SK-N-SH (cell line): ENCODE measurements at regions not wholly inside any gene's neighbourhood (a gene's known extent, or its start where the extent isn't known, plus 50 kb on each side); places are given as distances from the start of the nearest gene placed in this dataset.
"Not testable (repeated sequence)": the region's sequence is repeated elsewhere in the genome, so short reads cannot be mapped to it uniquely, and the experiment has no call there.

Experiments used
- CTCF ChIA-PET: fragments of 300-600, 350-600 bp; formaldehyde crosslinking; extraction: SDS; loops from one replicate; lab custom pipeline; 2021; lab: Yijun Ruan, JAX
- POLR2A ChIA-PET: fragments of 350-600 bp; sonication (Branson Sonifier 250); formaldehyde crosslinking; extraction: SDS; loops from one replicate; lab custom pipeline; 2020; ENCODE audit warnings: antibody characterized with exemption, inconsistent platforms; lab: Yijun Ruan, JAX
- DNase-seq: peaks from one replicate; pipeline ENCODE4 v3.0.0; 2012
- H2AFZ ChIP-seq: fragments of 200-600 bp; sonication (generic); 2 replicates; pipeline ENCODE4 v1.8.1; 2016; ENCODE audit warnings: antibody characterized with exemption, mild to moderate bottlenecking, low read depth
- H3F3A ChIP-seq: fragments of 200-600 bp; sonication (generic); replicated peaks from 2 replicates; pipeline ENCODE3; 2016; ENCODE audit warnings: antibody characterized with exemption, mild to moderate bottlenecking; ENCODE audit not compliant: insufficient read depth
- H3K27ac ChIP-seq, 2 experiments: fragments of 200-500 bp in 1 of 2; fragments of 200-600 bp in 1 of 2; sonication (Bioruptor generic) in 1 of 2; sonication (generic), shearing (Covaris generic) in 1 of 2; 2 replicates each; pipeline versions ENCODE4 v1.5.1 to v1.6.1; 2014 to 2016; ENCODE audit warnings: low read depth in 2 of 2, inconsistent platforms in 1 of 2, low read length in 1 of 2, mild to moderate bottlenecking in 1 of 2, mixed read lengths in 1 of 2
- H3K27me3 ChIP-seq: fragments of 200-600 bp; sonication (generic), shearing (Covaris generic); 2 replicates; pipeline ENCODE4 v1.6.1; 2016; ENCODE audit warnings: mixed run types; ENCODE audit not compliant: insufficient read depth
- H3K36me3 ChIP-seq, 2 experiments: fragments of 200-500 bp in 1 of 2; fragments of 200-600 bp in 1 of 2; sonication (Bioruptor generic) in 1 of 2; sonication (generic) in 1 of 2; replicated peaks in 1 of 2; 2 replicates each; pipeline versions ENCODE3 to v1.5.1; 2014 to 2016; ENCODE audit warnings: low read length in 1 of 2, mild to moderate bottlenecking in 1 of 2; ENCODE audit not compliant: insufficient read depth in 2 of 2, control insufficient read depth in 1 of 2
- H3K4me1 ChIP-seq, 2 experiments: fragments of 200-500 bp in 1 of 2; fragments of 200-600 bp in 1 of 2; sonication (Bioruptor generic) in 1 of 2; sonication (generic), shearing (Covaris generic) in 1 of 2; 2 replicates each; pipeline versions ENCODE4 v1.5.1 to v1.6.1; 2014 to 2016; ENCODE audit warnings: low read depth in 1 of 2, low read length in 1 of 2, mixed run types in 1 of 2; ENCODE audit not compliant: insufficient read depth in 2 of 2, control insufficient read depth in 1 of 2
- H3K4me2 ChIP-seq: fragments of 200-600 bp; sonication (generic), shearing (Covaris generic); 2 replicates; pipeline ENCODE4 v1.6.1; 2017; ENCODE audit warnings: mixed run types
- H3K4me3 ChIP-seq, 2 experiments: fragments of 200-500 bp in 1 of 2; fragments of 200-600 bp in 1 of 2; sonication (Bioruptor generic) in 1 of 2; sonication (generic), shearing (Covaris generic) in 1 of 2; 2 replicates each; pipeline versions ENCODE4 v1.5.1 to v1.8.1; 2014 to 2016; ENCODE audit warnings: low read depth in 2 of 2, inconsistent platforms in 1 of 2, low read length in 1 of 2, mild to moderate bottlenecking in 1 of 2, mixed read lengths in 1 of 2, moderate library complexity in 1 of 2
- H3K79me2 ChIP-seq: fragments of 200-600 bp; sonication (generic); 2 replicates; pipeline ENCODE4 v1.8.1; 2017; ENCODE audit warnings: mild to moderate bottlenecking; ENCODE audit not compliant: insufficient read depth
- H3K9ac ChIP-seq: fragments of 200-600 bp; sonication (generic); 2 replicates; pipeline ENCODE4 v1.6.1; 2017; ENCODE audit warnings: mixed run types
- H3K9me2 ChIP-seq: fragments of 200-600 bp; sonication (generic); 2 replicates; pipeline ENCODE4 v1.6.1; 2017; ENCODE audit warnings: mixed run types
- H3K9me3 ChIP-seq: fragments of 200-600 bp; sonication (generic); 2 replicates; pipeline ENCODE4 v1.6.1; 2017; ENCODE audit warnings: mixed run types, mild to moderate bottlenecking, moderate library complexity
- H4K20me1 ChIP-seq: fragments of 200-600 bp; sonication (generic); 2 replicates; pipeline ENCODE4 v1.6.1; 2017; ENCODE audit warnings: mild to moderate bottlenecking, mixed run types; ENCODE audit not compliant: insufficient read depth
- WGBS: methylation state at CpG from one replicate; pipeline ENCODE4 v1.1.6; 2017; ENCODE audit warnings: low lambda C conversion rate; 5-methylcytosine and 5-hydroxymethylcytosine counted together

DNA sequence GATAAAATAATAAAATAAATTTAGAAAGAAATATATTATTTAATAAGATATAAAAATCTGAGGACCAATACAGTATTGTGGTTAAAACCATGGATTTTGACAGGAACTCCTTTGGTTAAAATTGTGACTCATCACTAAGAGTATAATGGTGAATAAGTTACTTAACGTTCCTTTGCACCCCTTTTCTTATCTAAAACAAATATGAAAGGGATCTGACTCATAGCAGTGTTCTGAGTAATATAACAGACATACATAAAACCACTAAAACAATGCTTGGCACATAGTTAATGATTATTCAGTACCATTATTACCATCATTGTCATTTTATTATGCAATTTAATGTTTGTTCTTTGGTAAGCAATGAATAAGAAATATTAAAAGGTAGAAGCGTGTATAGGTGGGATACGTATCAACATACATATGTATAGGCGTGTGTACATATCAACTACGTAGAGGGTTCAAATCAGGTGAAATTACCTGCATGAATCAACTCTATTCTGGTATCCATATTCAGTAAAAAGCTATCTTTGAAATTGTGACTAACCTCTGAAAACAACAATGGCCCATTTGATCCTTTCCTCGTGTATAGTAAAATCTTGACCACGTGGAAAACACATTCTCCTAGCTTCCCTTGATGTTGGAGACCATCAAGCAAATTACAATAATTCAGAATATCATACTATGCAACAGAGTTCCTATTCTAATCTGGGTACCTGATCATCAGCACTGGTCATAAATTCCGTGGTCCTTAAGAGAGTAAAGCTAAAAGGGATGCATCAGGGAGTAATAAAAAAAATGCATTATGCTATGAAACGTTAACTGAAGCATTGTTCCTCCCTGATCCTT lies 342.6 kb upstream of the SPATA31A3 start:
- H3K9me2 ChIP-seq, CTCF ChIA-PET, POLR2A ChIA-PET, H3K27ac ChIP-seq, H3F3A ChIP-seq, H2AFZ ChIP-seq, H3K4me1 ChIP-seq, H3K9ac ChIP-seq, DNase-seq, H3K4me2 ChIP-seq, H4K20me1 ChIP-seq, H3K27me3 ChIP-seq, H3K36me3 ChIP-seq, H3K9me3 ChIP-seq, H3K4me3 ChIP-seq, H3K79me2 ChIP-seq: not testable (repeated sequence)
- WGBS: no CpG with 5 or more reads among the region's 9 CpGs

DNA sequence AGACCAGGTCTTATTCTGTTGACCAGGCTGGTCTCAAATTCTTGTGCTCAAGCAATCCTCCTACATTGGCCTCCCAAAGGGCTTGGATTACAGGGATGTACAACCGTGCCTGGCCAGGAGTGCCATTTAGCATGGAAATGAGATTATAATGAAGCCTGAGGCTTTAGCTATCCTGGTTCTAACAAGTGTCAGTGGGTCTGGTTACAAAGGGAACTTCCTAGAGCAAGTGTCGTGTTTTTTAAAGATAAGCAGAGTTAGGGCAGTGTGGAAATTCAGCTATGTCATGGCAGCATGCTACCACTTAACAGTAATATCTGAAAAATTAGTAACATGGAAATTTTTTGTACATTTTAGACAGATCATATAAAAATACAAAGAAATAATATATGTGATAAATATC lies 339.3 kb upstream of the SPATA31A3 start:
- H3K36me3 ChIP-seq, H3K79me2 ChIP-seq, H2AFZ ChIP-seq, H3K9me2 ChIP-seq, H3K4me1 ChIP-seq, H3K9me3 ChIP-seq, H3F3A ChIP-seq, H3K9ac ChIP-seq, H3K27me3 ChIP-seq, CTCF ChIA-PET, H4K20me1 ChIP-seq, H3K4me3 ChIP-seq, H3K27ac ChIP-seq, DNase-seq, H3K4me2 ChIP-seq, POLR2A ChIA-PET: not testable (repeated sequence)
- no CpG with 5 or more reads among the region's 2 CpGs for WGBS

DNA sequence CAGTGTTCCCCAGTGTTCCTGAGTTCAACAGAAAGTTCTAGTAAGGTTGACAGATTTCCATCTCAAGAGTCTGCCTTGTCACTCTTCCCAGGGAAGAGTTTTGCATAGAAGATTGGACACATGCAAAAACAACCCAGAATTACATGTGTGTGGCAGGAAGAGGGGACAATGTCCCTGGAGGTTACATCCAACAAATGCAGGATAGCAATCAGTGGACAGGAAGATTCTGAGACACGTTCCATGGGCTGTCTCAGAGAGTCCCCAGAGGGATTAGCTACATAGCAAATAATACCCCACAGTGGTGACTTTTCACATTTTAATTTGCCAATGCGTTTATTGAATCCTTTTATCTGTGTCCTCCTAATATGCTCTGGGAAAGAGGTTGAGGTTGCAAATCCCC lies 321.1 kb upstream of the SPATA31A3 start:
- H3K27ac ChIP-seq, H2AFZ ChIP-seq: not testable (repeated sequence)
- WGBS: no CpG with 5 or more reads among the region's 2 CpGs

DNA sequence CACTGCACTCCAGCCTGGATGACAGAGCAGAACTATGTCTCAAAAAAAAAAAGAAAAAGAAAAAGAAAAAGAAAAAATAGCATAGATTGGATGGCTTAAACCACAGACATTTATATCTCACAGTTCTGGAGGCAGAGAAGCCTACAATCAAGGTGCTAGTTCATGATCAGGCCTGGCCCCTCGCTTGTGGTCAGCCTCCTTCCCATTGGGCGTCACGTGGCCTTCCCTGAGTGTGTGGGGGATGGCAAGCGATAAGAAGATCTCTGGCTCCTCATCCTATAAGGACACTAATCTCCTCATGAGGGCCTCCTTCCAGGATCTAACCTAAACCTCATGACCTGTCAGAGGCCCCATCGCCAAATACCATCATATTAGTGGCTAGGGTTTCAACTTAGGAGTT lies 320.2 kb upstream of the SPATA31A3 start:
- WGBS: no CpG with 5 or more reads among the region's 5 CpGs

More for the DNA sequence above, 321.1 kb upstream of the SPATA31A3 start:
- H4K20me1 ChIP-seq, H3K4me3 ChIP-seq, H3K79me2 ChIP-seq, H3K9me2 ChIP-seq, H3K27me3 ChIP-seq, CTCF ChIA-PET, H3K4me2 ChIP-seq, H3F3A ChIP-seq, H3K9me3 ChIP-seq, H3K9ac ChIP-seq, H3K36me3 ChIP-seq, POLR2A ChIA-PET, DNase-seq, H3K4me1 ChIP-seq: not testable (repeated sequence)

DNA sequence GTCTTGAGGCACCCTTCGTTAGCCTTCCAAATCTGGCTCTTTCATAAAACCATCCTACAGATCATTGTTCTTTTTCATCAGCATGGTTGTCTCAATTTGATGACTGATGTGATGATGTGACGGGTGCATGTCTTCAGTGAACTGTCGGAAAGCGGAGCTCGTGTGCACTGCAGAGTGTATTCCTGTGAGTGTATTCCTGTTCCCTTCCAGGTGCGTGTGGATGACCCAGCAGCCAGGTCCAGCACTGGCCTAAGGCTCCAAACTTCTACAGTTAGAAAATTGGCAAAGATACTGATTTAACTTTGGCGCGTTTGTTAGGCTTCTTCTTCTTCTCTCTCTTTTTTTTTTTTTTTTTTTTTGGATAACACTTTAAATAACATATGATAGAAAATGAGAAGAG lies 314.8 kb upstream of the SPATA31A3 start:
- H3K79me2 ChIP-seq, H2AFZ ChIP-seq, H3K36me3 ChIP-seq, H3F3A ChIP-seq, H3K4me1 ChIP-seq, H3K9me2 ChIP-seq, H3K9ac ChIP-seq, H3K27ac ChIP-seq, H3K9me3 ChIP-seq, H3K4me2 ChIP-seq, H4K20me1 ChIP-seq, CTCF ChIA-PET, H3K4me3 ChIP-seq, POLR2A ChIA-PET, DNase-seq, H3K27me3 ChIP-seq: not testable (repeated sequence)
- WGBS: no CpG with 5 or more reads among the region's 8 CpGs

More for the DNA sequence above, 320.2 kb upstream of the SPATA31A3 start:
- H3K9me3 ChIP-seq, H4K20me1 ChIP-seq, H3F3A ChIP-seq, H3K4me3 ChIP-seq, H3K36me3 ChIP-seq, H3K9me2 ChIP-seq, DNase-seq, H3K4me2 ChIP-seq, H3K9ac ChIP-seq, H2AFZ ChIP-seq, H3K4me1 ChIP-seq, H3K27me3 ChIP-seq, H3K79me2 ChIP-seq, CTCF ChIA-PET, H3K27ac ChIP-seq, POLR2A ChIA-PET: not testable (repeated sequence)

DNA sequence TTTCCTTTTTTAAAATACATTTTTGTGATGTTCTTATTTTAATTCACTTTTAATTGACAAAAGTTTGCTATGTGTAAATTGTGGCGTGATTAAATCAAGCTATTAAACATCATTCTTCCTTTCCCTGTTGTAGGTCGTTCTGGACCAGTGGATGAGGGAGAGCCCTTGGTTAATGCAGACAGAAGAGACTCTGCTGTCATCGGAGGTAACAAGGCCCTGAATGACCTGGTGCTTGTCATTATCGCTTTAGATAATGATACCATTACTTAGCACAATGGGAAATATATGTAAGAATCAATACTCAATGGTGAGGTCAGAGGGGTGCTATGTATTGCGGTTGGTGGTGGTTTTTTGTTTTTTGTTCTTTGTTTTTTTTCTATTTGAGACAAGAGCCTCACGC lies 296.4 kb upstream of the SPATA31A3 start:
- H3K9ac ChIP-seq, DNase-seq, H3K27me3 ChIP-seq, H3K36me3 ChIP-seq, H3K9me2 ChIP-seq, H4K20me1 ChIP-seq, H3K4me3 ChIP-seq, H2AFZ ChIP-seq, H3F3A ChIP-seq, POLR2A ChIA-PET, H3K79me2 ChIP-seq, H3K4me2 ChIP-seq, CTCF ChIA-PET, H3K9me3 ChIP-seq, H3K4me1 ChIP-seq, H3K27ac ChIP-seq: not testable (repeated sequence)
- WGBS: no CpG with 5 or more reads among the region's 6 CpGs
